Endothelial cell (in vitro differentiated cells): ENCODE measurements at regions not wholly inside any gene's neighbourhood (a gene's known extent, or its start where the extent isn't known, plus 50 kb on each side); places are given as distances from the start of the nearest gene placed in this dataset.

Source experiments
- DNase-seq: peaks from one replicate; pipeline ENCODE4 v3.0.0; 2021; ENCODE audit warnings: low spot score
- H3K27ac Mint-ChIP-seq: one replicate; pipeline ENCODE4 v1.8.0; 2021; ENCODE audit warnings: mixed read lengths, inconsistent platforms; ENCODE audit not compliant: unreplicated experiment
- H3K27me3 Mint-ChIP-seq: one replicate; pipeline ENCODE4 v1.8.0; 2021; ENCODE audit warnings: mild to moderate bottlenecking, moderate library complexity, mixed read lengths, inconsistent platforms; ENCODE audit not compliant: unreplicated experiment
- H3K36me3 Mint-ChIP-seq: one replicate; pipeline ENCODE4 v1.8.0; 2021; ENCODE audit warnings: mild to moderate bottlenecking, low read depth, mixed read lengths, inconsistent platforms; ENCODE audit not compliant: unreplicated experiment
- H3K4me1 Mint-ChIP-seq: one replicate; pipeline ENCODE4 v1.8.0; 2021; ENCODE audit warnings: mild to moderate bottlenecking, mixed read lengths, inconsistent platforms; ENCODE audit not compliant: unreplicated experiment
- H3K4me3 Mint-ChIP-seq: one replicate; pipeline ENCODE4 v1.8.0; 2021; ENCODE audit warnings: mild to moderate bottlenecking, mixed read lengths, inconsistent platforms; ENCODE audit not compliant: unreplicated experiment
- H3K9me3 Mint-ChIP-seq: one replicate; pipeline ENCODE4 v1.8.0; 2021; ENCODE audit warnings: mixed read lengths, inconsistent platforms; ENCODE audit not compliant: unreplicated experiment
- TF ChIP-seq, protein P1 (sequence below): fragments of 200-600 bp; sonication (generic); IDR thresholded peaks from one replicate; pipeline ENCODE4 v1.5.0; 2021; ENCODE audit warnings: antibody characterized with exemption; ENCODE audit not compliant: unreplicated experiment

DNA sequence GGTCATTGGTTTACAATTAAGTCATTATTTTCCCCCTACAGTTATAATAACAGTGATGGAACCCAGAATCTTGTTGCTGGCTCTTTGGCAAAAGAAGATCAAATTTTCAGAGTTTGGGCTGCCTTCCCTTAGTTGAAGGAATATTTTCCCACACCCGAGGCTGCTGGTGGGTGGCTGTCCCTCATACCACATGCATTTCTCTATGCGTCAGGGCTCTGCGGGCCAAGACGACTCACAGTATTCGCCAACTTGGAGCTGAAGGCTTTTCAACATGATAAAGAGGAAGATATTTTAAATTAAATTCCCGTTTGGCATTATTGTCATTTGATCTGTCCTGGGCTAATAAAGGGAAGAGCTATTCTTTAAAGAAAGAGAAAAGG, 102.2 kb upstream of the SASH1 start:
- Mint-ChIP-seq H3K4me3 (no peak overlapping the region), H3K9me3 (no peaks in the 10 kb centered on the region), H3K4me1 (peaks cover 32% of the 10 kb centered on the region), H3K36me3 (no peaks in the 10 kb centered on the region), H3K27ac (no peak overlapping the region), H3K27me3 (peaks cover 3% of the 10 kb centered on the region)
- DNase-seq = no peak
- TF ChIP-seq, protein P1, sequence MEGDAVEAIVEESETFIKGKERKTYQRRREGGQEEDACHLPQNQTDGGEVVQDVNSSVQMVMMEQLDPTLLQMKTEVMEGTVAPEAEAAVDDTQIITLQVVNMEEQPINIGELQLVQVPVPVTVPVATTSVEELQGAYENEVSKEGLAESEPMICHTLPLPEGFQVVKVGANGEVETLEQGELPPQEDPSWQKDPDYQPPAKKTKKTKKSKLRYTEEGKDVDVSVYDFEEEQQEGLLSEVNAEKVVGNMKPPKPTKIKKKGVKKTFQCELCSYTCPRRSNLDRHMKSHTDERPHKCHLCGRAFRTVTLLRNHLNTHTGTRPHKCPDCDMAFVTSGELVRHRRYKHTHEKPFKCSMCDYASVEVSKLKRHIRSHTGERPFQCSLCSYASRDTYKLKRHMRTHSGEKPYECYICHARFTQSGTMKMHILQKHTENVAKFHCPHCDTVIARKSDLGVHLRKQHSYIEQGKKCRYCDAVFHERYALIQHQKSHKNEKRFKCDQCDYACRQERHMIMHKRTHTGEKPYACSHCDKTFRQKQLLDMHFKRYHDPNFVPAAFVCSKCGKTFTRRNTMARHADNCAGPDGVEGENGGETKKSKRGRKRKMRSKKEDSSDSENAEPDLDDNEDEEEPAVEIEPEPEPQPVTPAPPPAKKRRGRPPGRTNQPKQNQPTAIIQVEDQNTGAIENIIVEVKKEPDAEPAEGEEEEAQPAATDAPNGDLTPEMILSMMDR = no peak

DNA sequence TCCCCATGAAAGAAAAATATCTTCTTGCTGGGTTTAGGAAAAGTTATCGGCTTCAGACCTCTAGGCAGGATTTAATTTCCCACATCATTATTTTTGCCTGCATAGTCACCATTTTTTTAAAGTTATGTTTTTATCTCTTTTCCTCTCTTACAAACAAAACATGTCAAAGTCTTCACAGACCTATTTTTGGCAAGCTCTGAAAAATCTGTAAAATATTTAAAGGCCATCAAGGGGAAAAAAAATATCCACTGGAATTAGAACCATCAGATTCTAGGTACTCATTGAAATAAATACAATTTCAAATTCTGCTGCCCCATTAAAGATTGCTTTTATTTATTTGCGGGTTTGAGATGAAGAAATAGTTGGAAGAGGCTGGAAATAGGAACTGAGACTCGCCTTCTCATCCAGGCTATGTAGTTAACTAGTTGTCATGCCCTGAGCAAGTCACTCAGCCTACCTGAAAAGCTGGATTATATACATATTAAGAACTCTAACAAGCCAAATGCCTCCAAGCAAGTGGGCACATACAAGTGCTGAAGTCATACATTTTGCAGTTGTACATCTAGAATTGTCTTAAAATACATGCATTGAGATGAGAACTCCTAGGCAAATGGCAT, 101.7 kb upstream of the SASH1 start:
- no peak for DNase-seq
- no peak overlapping the region for H3K4me3 Mint-ChIP-seq
- peaks cover 3% of the 10 kb centered on the region for H3K27me3 Mint-ChIP-seq
- no peaks in the 10 kb centered on the region for H3K36me3 Mint-ChIP-seq
- TF ChIP-seq, protein P1 = no peak
- no peak overlapping the region for H3K27ac Mint-ChIP-seq
- no peaks in the 10 kb centered on the region for H3K9me3 Mint-ChIP-seq
- peaks cover 29% of the 10 kb centered on the region for H3K4me1 Mint-ChIP-seq

DNA sequence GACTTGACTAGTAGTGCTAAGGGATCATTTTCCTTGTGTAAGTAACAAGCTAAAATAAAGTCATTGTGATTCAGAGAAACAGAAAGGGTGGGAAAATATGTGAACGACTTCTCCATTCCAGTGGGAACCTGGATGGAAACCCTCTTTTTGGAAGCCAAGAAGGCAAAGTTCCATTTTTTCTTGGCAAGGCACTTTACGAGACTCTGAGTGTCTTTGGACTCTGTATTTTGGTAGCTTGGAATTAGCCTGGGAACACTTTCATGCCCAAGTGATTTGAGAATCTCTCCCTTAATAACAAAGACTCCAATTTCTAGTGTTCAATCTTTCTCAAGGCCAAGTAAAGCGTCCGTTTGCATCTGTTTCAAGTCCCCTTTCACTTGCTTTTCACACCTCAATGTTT, 100.5 kb upstream of the SASH1 start:
- Mint-ChIP-seq H3K4me3 (no peak overlapping the region), H3K9me3 (no peaks in the 10 kb centered on the region), H3K27ac (no peak overlapping the region), H3K36me3 (no peaks in the 10 kb centered on the region), H3K4me1 (peaks cover 28% of the 10 kb centered on the region), H3K27me3 (peaks cover 3% of the 10 kb centered on the region)
- no peak for DNase-seq
- TF ChIP-seq, protein P1 = no peak

DNA sequence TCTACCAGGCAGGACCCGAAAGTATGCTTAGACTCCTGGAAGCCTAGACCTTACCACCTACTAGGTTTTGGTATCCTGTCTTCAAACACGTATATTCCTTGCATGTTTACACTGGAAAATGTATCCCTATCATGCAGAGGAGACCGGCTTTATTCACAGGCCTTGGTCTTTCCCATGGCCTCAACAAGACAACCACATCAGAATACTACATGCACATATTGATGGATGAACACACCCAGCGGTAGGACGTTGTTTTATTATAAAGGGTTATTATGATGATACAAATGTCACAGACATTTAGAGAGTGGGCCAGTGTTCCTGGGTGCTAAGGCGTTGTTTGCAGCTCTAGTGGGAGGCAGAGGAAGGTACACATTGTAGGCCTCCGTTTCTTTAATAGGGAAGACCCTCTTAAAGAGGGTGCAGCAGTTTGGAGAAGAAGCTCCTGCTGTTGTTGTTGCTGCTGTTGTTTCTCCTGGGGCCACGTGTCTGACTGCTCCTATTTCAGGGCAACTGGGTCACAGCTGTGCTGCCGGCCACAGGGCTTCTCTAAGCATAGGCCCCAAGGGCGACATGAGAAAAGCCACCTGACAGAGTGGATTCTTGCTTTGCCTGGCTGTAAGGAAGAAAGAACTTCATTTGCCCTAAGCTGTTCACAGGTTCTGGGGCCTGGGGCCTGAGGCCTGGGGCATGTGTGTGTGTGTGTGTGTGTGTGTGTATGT, 98.3 kb upstream of the SASH1 start:
- no peak for DNase-seq
- no peak overlapping the region for H3K27ac Mint-ChIP-seq
- no peaks in the 10 kb centered on the region for H3K9me3 Mint-ChIP-seq
- TF ChIP-seq, protein P1 = no peak
- H3K4me1 Mint-ChIP-seq = peaks cover 26% of the 10 kb centered on the region
- H3K27me3 Mint-ChIP-seq = peaks cover 3% of the 10 kb centered on the region
- no peak overlapping the region for H3K4me3 Mint-ChIP-seq
- no peaks in the 10 kb centered on the region for H3K36me3 Mint-ChIP-seq

DNA sequence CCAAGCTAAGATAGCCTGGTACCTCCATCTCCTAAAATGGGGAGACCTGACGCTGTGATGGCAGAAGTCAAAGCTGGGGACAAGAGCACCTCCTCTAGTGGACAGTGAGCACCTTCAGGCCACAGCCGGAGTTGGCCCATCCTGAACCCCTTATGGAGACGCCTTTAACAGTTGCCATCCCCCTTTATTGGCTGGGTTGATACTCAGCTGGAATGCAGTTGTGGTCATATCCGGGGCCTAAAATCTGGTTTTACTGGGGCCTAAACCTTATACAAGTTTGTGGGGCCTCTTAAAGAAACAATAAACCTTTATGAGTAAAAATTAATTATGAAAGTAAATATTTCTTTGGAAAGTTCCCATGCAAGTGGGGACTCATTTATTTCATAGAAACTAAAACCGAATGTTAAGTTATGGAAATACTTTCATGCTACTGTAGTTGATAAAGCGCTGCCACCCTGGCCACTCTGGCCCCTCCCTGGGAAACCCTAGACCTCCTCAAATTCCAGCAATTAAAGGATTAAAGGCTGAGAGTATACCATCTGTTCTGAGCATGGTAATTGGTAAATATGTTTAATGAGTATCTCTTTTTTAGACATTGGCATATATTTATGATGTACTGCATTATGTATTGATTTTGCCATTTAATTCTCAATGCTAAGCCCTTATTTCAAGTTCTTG, 95.1 kb upstream of the SASH1 start:
- Mint-ChIP-seq H3K4me1 (peaks cover 19% of the 10 kb centered on the region), H3K27me3 (no peaks in the 10 kb centered on the region), H3K27ac (no peak overlapping the region), H3K4me3 (no peak overlapping the region), H3K36me3 (no peaks in the 10 kb centered on the region), H3K9me3 (no peaks in the 10 kb centered on the region)
- TF ChIP-seq, protein P1 = no peak
- DNase-seq = no peak
